ENCODE measurements at regions not wholly inside any gene's neighbourhood (a gene's known extent, or its start where the extent isn't known, plus 50 kb on each side); places are given as distances from the start of the nearest gene placed in this dataset.

DNA sequence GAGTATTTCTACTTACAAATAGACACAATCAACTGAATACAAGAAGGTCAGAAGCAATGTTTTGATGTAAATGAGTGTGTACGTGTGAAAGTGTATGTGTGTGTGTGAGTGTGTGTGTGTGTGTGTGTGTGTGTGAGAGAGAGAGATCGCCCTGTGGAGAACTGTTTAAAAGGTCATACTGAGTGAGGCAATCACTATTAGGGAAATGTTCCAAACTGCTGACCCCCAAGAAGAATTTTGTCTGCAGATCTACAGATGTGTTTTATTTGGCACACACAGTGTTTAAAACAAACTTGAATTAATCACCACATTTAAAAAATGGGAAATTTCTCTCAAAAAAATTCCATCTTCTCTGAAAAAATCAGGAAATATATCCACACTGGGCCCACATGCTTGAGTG, 1069.1 kb downstream of the SLC6A15 start:
- WGBS, 2 donors (ENCODE audit: low coverage in 1 of 2), result 60 to 79% methylated on average over 2 of the region's 2 CpGs
- Histone ChIP-seq H3K4me3 (no peak overlapping the region), H3K27me3 (no peaks in the 10 kb centered on the region), H3K9me3 (no peaks in the 10 kb centered on the region), H3K27ac (no peak overlapping the region), H3K36me3 (no peaks in the 10 kb centered on the region), H3K4me1 (no peaks in the 10 kb centered on the region)
- intact Hi-C loops (cut with DNase I; ENCODE audit: low total_unique reads) (no loop called here), in situ Hi-C loops (cut with MboI; ENCODE audit: low pct_ligation_motif_present in 1 of 4, low pct_unique_long_range_greater_than_20kb in 1 of 4, low sequenced_read_pairs in 3 of 4) (no loop called here)
- TF ChIP-seq, protein P1, sequence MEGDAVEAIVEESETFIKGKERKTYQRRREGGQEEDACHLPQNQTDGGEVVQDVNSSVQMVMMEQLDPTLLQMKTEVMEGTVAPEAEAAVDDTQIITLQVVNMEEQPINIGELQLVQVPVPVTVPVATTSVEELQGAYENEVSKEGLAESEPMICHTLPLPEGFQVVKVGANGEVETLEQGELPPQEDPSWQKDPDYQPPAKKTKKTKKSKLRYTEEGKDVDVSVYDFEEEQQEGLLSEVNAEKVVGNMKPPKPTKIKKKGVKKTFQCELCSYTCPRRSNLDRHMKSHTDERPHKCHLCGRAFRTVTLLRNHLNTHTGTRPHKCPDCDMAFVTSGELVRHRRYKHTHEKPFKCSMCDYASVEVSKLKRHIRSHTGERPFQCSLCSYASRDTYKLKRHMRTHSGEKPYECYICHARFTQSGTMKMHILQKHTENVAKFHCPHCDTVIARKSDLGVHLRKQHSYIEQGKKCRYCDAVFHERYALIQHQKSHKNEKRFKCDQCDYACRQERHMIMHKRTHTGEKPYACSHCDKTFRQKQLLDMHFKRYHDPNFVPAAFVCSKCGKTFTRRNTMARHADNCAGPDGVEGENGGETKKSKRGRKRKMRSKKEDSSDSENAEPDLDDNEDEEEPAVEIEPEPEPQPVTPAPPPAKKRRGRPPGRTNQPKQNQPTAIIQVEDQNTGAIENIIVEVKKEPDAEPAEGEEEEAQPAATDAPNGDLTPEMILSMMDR (IDR thresholded peaks at IDR 0.05), result no peak
- no peak for TF ChIP-seq EP300 (IDR thresholded peaks at IDR 0.05; ENCODE audit: low read depth)
- no peak for TF ChIP-seq POLR2AphosphoS5 (IDR thresholded peaks at IDR 0.05)
- TF ChIP-seq POLR2A (IDR thresholded peaks at IDR 0.05), result no peak
- no peak for DNase-seq

DNA sequence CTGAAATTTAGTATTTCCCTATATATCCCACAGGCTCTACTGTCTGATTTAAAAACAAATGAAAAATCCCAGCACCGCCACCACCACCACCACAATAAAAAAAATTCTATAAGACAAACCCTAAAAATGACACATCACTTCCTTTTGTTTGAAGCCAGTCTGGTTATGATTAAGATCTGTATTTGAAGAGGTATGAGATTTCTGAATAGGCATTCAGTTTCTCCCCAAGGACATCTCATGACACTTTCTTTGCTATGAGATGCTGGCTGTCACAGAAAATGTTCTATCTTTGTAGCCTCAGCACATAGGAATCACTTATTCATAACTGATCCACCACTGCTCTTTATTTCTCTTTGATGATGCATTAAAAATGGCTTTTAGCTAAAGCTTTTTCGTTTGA, 1071.0 kb downstream of the SLC6A15 start:
- in situ Hi-C loops (cut with MboI; ENCODE audit: low pct_ligation_motif_present in 1 of 4, low pct_unique_long_range_greater_than_20kb in 1 of 4, low sequenced_read_pairs in 3 of 4), result no loop called here
- Histone ChIP-seq H3K27ac (no peak overlapping the region), H3K4me3 (no peak overlapping the region), H3K27me3 (no peaks in the 10 kb centered on the region), H3K4me1 (no peaks in the 10 kb centered on the region), H3K9me3 (no peaks in the 10 kb centered on the region), H3K36me3 (no peaks in the 10 kb centered on the region)
- TF ChIP-seq, protein P1 (IDR thresholded peaks at IDR 0.05), result no peak
- no peak for TF ChIP-seq EP300 (IDR thresholded peaks at IDR 0.05; ENCODE audit: low read depth)
- no peak for TF ChIP-seq POLR2A (IDR thresholded peaks at IDR 0.05)
- TF ChIP-seq POLR2AphosphoS5 (IDR thresholded peaks at IDR 0.05), result no peak
- 52 to 56% methylated on average over 2 of the region's 2 CpGs for WGBS, 2 donors (ENCODE audit: low coverage in 1 of 2)
- intact Hi-C loops (cut with DNase I; ENCODE audit: low total_unique reads), result no loop called here
- DNase-seq, result no peak

- in situ Hi-C loops (cut with MboI; ENCODE audit: low pct_ligation_motif_present in 1 of 4, low pct_unique_long_range_greater_than_20kb in 1 of 4, low sequenced_read_pairs in 3 of 4) (no loop called here), intact Hi-C loops (cut with DNase I; ENCODE audit: low total_unique reads) (loop anchor here (10.0 kb wide), 1 partner anchor 1143 kb away; the partner anchor contains the start of gene TMTC2)
- Histone ChIP-seq H3K9me3 (no peaks in the 10 kb centered on the region), H3K36me3 (no peaks in the 10 kb centered on the region), H3K4me1 (no peaks in the 10 kb centered on the region), H3K27me3 (no peaks in the 10 kb centered on the region), H3K27ac (no peak overlapping the region), H3K4me3 (no peak overlapping the region)
- no peak for TF ChIP-seq POLR2A (IDR thresholded peaks at IDR 0.05)
- no peak for TF ChIP-seq EP300 (IDR thresholded peaks at IDR 0.05; ENCODE audit: low read depth)
- no peak for TF ChIP-seq POLR2AphosphoS5 (IDR thresholded peaks at IDR 0.05)
- TF ChIP-seq, protein P1 (IDR thresholded peaks at IDR 0.05), result no peak
- no peak for DNase-seq
- WGBS, 2 donors (ENCODE audit: low coverage in 1 of 2), result 23 to 57% methylated on average over 1 to 2 of the region's 2 CpGs
Measured at GRCh38 chr12:83827860-83828259, 1084.7 kb downstream of the SLC6A15 start.

DNA sequence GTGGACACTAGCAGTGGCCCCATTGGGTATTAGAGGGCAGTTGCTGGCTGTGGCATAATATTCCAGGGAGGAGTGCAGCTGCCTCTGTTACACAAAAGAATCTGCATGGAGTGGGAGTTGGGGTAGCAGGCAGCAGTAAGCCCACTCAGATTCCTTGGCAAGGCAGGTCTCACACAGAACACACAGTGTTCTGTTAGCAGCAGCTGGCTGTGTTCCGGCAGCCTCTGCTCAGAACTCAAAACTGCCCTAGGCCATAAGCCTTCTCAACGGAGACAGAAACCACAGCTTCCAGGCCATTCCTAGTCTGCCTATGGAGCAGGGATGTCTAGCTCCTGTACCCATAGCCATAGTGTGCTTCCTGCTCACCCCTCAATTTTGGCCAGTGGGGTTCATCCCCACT, 1085.4 kb downstream of the SLC6A15 start:
- WGBS, 2 donors (ENCODE audit: low coverage in 1 of 2), result 86% methylated on average over 2 of the region's 2 CpGs; no CpG with 5 or more reads in 1 of the 2 donors
- intact Hi-C loops (cut with DNase I; ENCODE audit: low total_unique reads) (loop anchor here (10.0 kb wide), 1 partner anchor 1142 kb away; the partner anchor contains the start of gene TMTC2), in situ Hi-C loops (cut with MboI; ENCODE audit: low pct_ligation_motif_present in 1 of 4, low pct_unique_long_range_greater_than_20kb in 1 of 4, low sequenced_read_pairs in 3 of 4) (no loop called here)
- no peaks in the 10 kb centered on the region for H3K4me1 ChIP-seq
- H3K4me3 ChIP-seq, result no peak overlapping the region
- TF ChIP-seq, protein P1 (IDR thresholded peaks at IDR 0.05), result no peak
- no peak for TF ChIP-seq POLR2A (IDR thresholded peaks at IDR 0.05)
- no peak for TF ChIP-seq EP300 (IDR thresholded peaks at IDR 0.05; ENCODE audit: low read depth)
- no peak for TF ChIP-seq POLR2AphosphoS5 (IDR thresholded peaks at IDR 0.05)
- no peak for DNase-seq
- H3K27me3 ChIP-seq, result no peaks in the 10 kb centered on the region
- no peaks in the 10 kb centered on the region for H3K36me3 ChIP-seq
- no peaks in the 10 kb centered on the region for H3K9me3 ChIP-seq
- no peak overlapping the region for H3K27ac ChIP-seq
